ENCODE measurements at regions not wholly inside any gene's neighbourhood (a gene's known extent, or its start where the extent isn't known, plus 50 kb on each side); places are given as distances from the start of the nearest gene placed in this dataset.

DNA sequence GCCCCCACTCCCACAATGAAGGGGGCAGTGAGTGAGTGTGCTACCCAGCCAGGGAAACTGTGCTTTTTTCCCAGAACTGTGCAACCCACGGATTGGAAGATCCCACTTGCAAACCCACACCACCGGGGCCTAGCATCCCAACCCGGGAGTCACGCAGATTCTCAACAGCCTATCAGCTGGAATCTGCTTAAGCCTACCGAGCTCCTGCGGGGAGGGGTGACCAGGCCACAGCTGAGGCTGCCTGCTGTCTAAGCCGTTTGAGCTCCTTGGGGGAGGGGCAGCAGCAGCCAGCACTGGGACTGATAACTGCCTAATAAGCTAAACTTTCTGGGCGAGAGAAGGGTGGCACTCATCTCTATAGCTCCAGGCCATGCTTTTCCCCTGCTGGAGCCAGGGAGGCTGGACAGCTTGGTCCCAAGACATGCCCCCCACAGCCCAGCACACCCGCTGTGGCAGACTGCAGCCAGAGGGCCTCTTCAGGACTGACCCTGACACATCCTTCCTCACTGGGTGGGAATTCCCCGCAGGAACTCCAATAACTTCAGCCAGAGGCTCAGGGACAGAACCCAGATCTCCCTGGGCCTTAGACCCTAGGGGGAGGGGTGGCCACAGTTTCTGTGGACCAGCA lies 161.3 kb upstream of the MAGEB18 start:
- TF ChIP-seq CTCF (conservative IDR thresholded peaks at IDR 0.05; ENCODE audit: low read depth, low read length) (no peak), EZH2 (IDR thresholded peaks at IDR 0.05; ENCODE audit: borderline replicate concordance, low read depth, low read length, poor library complexity, severe bottlenecking) (no peak)
